Cardiac fibroblast (primary cell): ENCODE measurements at regions not wholly inside any gene's neighbourhood (a gene's known extent, or its start where the extent isn't known, plus 50 kb on each side); places are given as distances from the start of the nearest gene placed in this dataset.
"Not testable (repeated sequence)": the region's sequence is repeated elsewhere in the genome, so short reads cannot be mapped to it uniquely, and the experiment has no call there.

ENCODE experiments used
- DNase-seq, 2 donors: peaks; one replicate each; pipeline versions ENCODE4 v3.0.0 to v3.0.0-alpha.2; 2010; ENCODE audit warnings: low read depth in 2 of 2
- H3K4me3 ChIP-seq, 2 donors: replicated peaks in 1 of 2; 1 replicate in 1 of 2; 2 replicates in 1 of 2; pipeline ENCODE4 v1.5.1; 2011; ENCODE audit warnings: low read depth in 2 of 2, low read length in 2 of 2, mild to moderate bottlenecking in 2 of 2, moderate library complexity in 1 of 2
- TF ChIP-seq, protein P1 (sequence below): IDR thresholded peaks from one replicate; pipeline ENCODE4 v1.5.1; 2011; ENCODE audit warnings: low read depth, mild to moderate bottlenecking, low read length, inconsistent platforms

DNA sequence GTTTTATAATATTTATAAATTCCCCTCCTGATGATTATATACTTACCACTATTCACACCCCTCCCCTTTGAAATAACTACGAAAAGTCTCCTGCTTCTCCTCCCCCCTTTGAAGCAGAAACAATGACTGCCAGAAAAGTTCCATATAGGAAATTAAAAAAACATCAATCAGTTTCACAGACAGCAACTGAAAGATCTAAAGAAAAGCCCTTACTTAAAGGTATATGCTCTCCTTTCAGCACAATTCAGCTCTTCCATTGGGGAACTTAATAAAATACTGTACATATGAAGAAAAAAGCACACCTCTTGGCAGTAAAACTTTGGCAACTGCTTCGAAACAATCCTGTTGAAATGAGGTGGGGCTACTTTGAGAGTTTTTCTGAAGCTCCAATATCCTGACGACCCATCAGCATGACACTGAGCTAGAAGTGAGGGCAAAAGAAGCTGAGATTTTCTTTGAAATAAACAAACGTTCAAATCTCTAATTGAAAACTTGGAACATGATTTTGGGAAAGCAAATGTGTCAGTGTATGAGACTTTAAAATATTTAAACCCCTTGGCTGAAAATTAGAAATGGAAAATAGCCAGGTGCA lies 147.6 kb upstream of the RXFP2 start:
- DNase-seq, result no peak
- TF ChIP-seq, protein P1, sequence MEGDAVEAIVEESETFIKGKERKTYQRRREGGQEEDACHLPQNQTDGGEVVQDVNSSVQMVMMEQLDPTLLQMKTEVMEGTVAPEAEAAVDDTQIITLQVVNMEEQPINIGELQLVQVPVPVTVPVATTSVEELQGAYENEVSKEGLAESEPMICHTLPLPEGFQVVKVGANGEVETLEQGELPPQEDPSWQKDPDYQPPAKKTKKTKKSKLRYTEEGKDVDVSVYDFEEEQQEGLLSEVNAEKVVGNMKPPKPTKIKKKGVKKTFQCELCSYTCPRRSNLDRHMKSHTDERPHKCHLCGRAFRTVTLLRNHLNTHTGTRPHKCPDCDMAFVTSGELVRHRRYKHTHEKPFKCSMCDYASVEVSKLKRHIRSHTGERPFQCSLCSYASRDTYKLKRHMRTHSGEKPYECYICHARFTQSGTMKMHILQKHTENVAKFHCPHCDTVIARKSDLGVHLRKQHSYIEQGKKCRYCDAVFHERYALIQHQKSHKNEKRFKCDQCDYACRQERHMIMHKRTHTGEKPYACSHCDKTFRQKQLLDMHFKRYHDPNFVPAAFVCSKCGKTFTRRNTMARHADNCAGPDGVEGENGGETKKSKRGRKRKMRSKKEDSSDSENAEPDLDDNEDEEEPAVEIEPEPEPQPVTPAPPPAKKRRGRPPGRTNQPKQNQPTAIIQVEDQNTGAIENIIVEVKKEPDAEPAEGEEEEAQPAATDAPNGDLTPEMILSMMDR, result no peak
- H3K4me3 ChIP-seq, result no peak overlapping the region

DNA sequence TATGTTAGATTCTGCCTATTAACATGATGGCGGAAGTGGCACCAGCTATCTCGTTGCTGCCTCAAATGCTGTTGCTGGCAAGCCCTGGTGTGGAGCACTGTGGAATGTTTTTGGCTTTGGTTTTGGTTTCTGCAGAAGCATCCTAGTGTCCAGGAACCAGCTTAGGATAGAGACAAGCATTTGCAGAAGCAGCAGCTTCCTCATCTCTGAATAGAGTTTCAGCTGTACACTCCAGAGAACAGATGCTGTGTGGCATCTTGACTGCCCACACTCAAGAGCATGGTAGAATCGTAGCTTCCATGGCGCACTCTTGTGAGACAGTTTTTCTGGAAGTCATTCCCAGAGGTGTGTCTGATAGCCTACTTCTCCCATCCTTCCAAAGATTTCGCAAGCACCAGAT lies 145.3 kb upstream of the RXFP2 start:
- no peak for DNase-seq
- no peak overlapping the region for H3K4me3 ChIP-seq
- TF ChIP-seq, protein P1, result no peak

DNA sequence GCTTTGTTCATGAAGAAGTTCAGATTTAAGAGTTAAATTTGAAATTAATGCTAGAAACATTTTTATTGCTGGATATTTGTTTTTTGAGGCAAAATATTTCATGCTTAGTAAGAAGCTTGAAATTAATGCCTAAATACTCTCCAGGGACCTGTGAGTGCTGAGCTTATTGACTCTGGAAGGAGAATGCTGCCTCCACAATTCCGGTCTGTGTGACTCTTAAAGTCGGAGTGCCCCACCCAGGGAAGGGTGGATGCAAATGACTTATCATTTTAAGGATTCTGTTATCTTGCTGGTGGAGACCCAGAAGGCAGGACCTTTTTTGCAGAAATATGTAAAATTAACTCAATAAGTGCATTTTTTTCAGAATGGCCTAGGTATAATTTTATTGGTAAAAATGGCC lies 143.8 kb upstream of the RXFP2 start:
- no peak overlapping the region for H3K4me3 ChIP-seq
- TF ChIP-seq, protein P1, result no peak
- peak; percentile 37 to 89 for DNase-seq

DNA sequence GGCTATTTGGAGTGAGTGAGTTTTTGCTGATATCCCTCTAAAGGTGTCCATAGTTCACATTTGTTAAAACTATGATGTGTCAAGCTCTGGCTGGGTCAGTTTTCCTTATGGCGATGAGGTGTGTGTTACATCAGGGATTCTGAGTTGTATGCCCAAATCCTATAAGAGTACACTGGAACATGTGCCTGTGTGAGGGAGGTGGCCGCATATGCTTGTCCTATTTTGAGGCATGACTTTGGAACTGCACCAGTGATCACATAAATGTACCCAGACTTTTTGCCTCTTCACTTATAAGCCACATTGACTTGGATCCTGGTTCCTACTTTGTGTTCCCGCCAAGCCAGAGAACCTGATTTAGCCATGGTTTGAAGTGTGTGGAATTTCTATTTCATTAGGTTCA lies 140.3 kb upstream of the RXFP2 start:
- DNase-seq, result no peak
- no peak overlapping the region for H3K4me3 ChIP-seq
- TF ChIP-seq, protein P1, result no peak

DNA sequence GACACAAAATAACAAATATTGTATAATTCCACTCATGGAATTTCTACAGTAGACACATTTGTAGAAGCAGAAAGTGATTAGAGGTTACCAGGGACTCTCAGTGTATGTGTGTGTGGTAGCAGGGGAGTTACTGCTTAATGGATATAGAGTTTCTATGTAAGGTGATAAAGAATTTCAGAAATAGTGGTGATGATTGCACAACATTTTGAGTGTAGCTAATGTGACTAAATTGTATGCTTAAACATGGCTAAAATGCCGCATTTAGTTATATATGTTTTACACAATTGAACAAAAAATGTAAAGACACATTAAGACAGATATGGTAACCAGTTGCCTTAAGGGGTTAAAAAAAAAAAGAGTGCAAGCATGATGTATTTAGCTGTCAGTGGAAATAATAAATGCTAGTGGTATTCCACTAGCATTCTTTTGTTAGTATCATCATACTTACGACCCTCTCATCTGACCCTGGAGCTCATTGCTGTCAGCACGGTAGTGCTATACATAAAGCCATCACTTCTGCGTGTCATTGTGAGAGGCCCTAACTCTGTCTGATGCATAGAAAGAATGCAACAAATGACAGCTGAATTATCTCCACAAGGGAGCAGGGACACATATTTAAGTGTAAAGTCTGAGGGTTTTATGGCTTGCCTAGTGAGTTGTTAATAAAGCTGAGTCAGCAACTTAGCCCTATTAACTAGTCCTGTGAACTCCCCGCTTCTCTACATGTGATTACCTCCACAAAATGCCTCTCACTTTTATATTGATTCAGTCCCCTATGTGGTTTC lies 134.1 kb upstream of the RXFP2 start:
- no peak overlapping the region for H3K4me3 ChIP-seq
- TF ChIP-seq, protein P1, result no peak
- no peak for DNase-seq

DNA sequence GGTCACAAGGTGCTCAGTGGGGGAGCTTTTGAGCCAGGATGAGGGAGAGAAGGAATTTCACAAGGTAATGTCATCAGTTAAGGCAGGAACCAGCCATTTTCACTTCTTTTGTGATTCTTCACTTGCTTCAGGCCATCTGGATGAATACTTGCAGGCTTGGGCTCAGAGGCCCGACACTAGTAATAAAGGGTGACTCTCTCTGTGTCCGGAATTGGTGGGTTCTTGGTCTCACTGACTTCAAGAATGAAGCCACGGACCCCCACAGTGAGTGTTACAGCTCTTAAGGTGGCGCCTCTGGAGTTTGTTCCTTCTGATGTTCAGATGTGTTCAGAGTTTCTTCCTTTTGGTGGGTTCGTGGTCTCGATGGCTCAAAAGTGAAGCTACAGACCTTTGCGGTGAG lies 131.8 kb upstream of the RXFP2 start:
- DNase-seq, H3K4me3 ChIP-seq: not testable (repeated sequence)

DNA sequence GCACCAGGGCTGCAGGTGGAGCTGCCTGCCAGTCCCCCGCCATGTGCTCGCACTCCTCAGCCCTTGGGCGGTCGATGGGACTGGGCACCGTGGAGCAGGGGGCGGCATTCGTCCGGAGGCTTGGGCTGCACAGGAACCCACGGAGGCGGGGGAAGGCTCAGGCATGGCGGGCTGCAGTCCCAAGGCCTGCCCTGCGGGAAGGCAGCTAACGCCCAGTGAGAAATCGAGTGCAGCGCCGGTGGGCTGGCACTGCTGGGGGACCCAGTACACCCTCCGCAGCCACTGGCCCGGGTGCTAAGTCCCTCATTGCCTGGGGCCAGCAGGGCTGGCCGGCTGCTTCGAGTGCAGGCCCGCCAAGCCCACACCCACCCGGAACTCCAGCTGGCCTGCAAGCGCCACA lies 130.5 kb upstream of the RXFP2 start:
- not testable (repeated sequence) for DNase-seq, H3K4me3 ChIP-seq
